ENCODE measurements at regions not wholly inside any gene's neighbourhood (a gene's known extent, or its start where the extent isn't known, plus 50 kb on each side); places are given as distances from the start of the nearest gene placed in this dataset.

DNA sequence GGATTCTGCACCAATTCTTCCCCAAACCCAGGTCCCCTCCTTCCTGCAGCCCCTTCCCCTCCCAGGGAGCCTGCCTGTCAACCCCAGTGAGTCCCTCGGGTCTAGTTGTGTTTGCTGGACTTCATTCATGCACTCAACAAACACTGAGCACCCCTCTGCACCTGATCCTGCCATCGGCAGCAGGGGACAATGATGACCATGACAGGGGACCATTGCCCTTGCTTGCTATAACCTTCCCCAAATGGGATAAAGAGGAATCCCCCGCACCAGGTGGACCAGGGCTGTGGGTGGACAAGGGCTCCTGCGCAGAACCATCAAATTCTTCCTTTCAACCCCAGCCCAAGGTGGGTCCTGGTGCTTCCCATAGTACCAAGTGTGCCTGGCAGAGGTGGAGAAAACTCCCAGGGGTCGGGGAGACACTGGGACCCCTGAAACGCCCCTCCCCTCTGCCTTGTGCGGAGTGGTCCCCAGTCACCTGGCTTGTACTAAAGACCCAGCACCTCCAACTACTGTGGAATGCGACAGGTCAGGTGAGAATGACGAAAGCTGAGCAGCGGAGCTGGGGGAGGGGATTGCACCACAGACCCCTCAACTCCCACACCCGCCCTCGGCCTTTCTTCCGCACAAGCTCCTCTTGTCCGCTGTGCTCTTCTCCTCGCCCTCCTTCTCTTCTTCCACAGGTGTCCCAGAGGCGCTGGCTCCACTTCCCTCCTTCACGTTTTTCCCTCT is 119.9 kb upstream of the ZNF217 start:
- no peak for DNase-seq

DNA sequence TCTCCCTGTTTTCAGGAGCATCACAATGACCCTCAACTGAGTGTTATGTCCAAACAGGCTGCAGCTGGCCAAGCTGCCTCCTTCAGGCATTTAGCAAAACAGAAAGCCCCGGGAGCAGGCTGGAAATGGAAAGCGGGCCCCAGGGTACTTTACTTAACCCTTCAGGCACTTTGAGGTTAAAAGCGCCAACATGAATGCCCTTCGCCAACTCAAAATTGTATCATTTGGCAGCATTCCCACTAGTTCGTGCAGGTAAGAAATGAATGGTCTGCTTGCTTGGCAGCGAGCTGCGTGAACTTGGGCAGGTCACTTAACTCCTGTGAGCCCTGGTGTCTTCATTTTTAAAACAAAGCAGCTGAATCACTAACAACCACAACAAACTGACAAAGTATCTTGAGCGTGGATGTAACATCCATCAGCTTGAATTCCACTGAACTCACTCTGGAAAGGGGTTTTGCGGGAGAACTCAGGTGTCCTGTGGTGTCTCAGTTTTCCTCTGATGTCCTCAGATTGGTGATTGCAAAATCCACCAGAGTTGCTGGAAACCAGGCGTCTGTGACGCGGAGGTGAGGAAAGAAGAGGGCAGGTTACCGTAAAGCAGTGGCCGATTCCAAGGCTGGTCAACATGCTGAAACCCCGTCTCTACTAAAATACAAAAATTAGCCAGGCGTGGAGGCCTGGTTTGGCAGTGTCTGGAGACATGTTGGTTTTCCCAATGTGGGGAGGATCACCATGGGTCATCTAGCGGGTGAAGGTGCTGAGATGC is 118.8 kb upstream of the ZNF217 start:
- DNase-seq: no peak

DNA sequence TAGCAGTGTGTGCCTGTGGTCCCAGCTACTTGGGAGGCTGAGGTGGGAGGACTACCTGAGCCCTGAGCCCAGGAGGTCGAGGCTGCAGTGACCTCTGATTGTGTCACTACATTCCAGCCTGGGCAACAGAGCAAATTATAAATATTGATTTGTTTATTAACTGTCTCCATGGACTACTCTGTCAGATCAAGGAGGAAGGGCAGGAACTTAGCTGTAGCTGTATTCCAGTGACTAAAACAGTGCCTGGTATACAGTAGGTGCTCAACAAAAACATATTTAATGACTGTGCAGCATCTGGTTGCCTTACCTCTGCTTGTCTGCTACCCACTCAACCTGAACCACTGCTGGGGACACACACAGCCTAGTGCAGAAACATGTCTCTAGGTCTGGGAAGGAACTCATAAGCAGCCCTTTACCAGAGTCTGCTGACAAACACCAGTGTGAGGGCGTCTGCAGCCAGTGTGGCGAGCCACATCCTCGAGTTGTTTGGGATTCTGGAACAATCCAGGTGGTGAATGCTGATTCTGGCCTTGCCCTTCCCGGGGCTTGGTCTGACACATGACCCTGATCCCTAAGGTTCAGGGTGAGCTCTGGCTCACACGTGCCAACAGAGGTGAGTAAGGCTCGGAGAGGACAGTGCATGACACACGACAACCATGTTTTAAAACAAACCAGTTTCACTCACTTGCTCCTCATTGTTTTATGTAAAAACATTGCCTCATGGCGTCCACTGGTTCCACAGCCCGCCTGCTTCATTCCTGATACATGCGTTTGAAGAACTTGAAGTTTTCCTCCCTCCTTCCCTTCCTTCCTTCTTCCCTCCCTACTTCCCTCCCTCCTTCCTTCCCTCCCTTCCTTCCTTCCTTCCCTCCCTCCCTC is 117.9 kb upstream of the ZNF217 start:
- no peak for DNase-seq

DNA sequence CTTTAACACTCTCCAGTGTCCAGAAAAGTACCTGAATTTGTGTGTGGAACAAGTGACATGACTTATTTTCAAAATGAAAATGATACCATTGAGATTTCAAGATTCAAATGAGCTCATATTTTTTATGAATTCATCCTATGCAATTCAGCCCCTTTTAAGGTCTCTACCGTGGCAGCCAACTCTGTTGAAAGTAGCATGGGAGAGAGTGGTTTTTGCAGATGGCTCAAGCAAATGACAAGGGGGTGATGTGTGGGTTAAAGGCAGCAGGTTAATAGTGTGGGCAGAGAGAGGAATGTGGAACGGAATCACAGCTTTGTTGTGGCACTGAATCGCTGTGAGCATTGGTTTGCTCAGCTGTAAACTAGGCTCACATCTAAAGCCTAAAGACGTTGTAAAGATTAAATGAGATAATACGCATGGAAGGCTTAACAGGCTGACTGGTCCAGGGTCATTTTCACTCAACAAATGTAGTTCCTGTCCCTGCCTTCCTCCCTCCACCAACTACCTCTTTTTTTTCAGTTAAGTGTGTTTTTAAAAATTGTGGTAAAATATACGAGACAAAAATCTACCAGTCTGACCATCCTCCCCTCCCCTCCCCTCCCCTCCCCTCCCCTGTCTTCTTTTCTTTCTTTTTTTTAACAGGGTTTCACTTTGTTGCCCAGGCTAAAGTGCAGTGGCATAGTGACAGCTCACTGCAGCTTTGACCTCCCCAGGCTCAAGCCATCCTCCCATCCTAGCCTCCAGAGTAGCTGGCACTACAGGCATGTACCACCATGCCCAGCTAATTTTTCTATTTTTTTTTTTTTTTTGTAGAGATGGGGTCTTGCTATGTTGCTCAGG is 114.7 kb upstream of the ZNF217 start:
- no peak for DNase-seq

DNA sequence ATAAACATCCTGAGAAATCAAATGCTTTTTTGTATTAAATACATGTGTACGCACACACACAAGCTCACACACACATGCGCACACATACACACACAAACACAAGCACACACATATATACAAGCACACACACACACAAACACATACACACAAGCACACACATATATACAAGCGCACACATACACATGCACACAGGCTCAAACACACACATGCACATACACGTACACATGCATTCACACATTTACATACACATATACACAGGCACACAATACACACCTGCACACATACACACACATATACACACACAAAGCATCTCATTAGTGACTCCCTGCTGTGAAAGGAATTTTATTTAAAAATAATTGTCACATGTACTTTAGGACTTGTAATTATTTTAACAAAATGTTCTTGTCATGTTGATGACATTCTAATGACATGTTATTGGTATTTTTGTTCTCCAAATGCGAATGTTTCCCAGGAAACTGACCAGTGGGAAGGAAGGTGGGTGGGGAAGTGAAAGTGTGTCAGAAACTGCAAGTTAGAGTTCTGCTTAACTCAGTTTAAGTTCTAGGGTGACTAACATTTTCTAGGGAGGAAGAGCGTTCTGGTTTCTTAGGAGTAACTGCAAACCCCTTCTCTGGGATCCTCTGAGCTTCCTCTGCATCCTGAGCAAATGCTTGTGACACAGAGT is 113.9 kb upstream of the ZNF217 start:
- DNase-seq: no peak

DNA sequence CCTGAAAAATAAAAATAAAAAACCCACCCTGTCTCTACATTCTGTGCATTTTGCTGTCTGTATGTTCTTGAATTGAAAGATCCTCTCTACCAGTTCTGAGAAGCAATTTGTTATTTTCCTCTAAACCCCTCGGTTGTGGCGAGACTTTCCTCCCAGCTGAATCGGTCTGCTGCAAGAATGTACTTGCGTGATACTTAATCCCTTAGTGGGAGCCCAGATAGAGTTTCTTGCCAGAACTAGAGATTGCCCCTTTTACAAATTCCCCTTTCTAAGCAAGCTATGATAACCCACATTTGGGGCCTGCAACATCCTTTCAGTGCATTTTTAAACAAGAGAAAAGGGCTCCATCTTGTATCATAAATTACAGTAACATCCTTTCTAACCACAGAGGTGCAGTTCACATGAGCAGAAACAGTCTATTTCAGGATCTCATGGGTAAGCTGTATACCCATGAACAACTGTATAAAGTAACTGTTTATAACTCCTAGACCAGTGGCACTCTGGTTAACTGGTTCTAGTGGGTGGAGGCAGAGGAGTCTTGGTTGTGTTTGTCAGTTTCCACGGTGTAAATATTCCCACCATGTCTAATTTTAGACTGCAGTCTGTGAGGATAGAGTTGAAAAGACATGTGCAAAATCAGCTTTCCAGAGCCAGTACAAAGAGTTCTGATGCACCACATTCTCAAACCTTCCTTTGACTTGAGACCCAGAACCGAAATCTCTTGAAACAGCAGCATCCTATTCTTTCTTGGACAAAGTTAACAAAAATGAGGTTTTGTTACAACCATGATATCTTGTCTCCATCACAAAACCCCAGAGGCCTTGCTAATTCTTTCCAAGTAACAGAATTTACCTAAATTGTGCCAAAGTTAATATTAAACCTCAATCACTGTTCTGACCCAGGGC is 113.1 kb upstream of the ZNF217 start:
- DNase-seq: no peak

DNA sequence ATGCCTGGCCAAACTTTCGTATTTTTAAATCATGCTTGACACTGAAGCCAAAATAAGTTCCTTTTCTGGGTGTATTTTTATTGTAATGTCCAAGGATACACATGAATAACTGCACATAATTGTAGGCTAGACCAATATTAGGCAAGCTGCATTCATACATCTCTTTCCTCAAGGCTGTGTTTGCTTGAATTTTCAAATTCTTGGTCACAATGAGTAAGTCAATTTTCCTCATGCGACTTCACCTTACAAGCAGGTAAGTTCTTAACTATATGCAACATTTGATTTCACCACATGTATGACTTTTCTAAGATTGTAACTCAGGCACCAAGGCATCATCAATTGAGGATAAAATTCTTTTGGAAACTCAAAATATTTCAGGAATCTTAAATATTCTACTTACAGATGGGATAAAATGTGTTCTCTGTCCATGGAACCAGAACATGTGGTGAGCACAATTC is 112.4 kb upstream of the ZNF217 start:
- no peak for DNase-seq

DNA sequence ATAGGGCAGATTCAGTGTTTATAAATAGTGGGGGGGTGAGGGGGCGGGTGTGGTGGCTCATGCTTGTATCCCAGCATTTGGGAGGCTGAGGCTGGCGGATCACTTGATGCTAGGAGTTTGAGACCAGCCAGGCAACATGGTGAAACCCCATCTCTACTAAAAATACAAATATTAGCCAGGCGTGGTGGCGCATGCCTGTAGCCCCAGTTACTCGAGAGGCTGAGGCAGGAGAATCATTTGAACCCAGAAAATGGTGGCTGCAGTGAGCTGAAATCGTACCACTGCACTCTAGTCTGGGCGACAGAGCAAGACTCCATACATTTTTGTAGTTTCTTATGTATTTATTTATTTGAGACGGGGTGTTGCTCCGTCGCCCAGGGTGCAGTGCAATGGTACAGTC is 109.0 kb upstream of the ZNF217 start:
- DNase-seq: no peak

DNA sequence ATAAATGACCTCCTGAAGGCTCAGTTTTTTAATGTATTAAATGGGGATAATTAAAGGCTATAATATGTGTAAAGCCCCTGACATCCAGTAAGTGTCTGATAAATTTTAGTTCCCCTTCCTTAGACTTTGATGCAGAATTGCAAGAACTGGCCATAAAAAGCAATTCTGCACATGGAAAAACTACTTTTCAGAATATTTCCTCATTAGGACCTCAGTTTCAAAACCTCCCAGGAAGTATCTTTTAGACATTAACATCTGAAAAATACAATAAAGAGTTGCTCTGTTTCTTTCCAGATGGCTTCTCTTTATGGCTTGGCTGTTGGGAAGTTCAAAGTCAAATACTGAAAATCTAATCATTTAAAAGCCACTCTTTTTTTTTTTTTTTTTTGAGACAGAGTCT is 106.3 kb upstream of the ZNF217 start:
- no peak for DNase-seq

DNA sequence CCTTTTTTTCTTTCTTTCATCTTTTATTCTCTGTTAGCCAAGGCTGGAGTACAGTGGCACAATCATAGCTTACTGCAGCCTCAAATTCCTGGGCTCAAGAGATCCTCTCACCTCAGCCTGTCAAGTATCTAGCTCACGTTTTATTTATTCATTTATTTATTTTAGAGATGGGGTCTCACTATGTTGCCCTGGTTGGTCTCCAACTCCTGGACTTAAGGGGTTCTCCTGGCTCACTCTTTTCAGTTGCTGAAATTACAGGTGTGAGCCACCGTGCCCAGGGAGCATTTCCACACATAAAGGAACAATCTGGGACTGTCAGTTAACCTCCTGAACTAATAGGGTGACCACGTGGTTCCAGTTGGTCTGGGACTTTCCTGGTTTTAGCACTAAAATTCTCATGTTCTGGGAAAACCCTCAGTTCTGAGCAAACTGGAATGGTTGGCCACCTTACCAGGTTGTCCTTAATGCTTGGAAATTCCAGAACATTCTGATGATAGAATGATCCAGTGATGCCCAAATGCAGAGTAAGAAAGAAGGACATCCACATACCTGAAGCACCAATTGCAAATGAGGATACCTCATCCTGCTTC is 105.5 kb upstream of the ZNF217 start:
- no peak for DNase-seq

DNA sequence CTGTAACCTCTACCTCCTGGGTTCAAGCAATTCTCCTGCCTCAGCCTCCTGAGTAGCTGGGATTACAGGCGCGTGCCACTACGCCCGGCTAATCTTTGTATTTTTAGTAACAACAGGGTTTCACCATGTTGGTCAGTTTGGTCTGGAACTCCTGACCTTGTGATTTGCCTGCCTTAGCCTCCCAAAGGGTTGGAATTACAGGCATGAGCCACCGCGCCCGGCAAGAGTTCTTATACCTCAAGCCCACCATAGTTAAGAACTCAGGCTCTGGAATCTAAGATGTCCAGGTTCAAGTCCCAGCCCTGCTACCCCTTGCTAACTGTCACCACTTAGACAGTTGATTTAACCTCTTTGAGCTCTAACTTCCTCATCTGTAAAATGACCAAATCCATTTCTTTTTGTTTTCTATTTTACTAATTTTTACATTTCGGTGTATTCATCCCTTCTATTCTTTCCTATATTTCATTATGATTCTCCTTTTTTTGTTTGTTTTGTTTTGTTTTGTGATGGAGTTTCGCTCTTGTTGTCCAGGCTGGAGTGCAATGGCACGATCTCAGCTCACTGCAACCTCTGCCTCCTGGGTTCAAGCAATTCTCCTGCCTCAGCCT is 104.8 kb upstream of the ZNF217 start:
- no peak for DNase-seq

DNA sequence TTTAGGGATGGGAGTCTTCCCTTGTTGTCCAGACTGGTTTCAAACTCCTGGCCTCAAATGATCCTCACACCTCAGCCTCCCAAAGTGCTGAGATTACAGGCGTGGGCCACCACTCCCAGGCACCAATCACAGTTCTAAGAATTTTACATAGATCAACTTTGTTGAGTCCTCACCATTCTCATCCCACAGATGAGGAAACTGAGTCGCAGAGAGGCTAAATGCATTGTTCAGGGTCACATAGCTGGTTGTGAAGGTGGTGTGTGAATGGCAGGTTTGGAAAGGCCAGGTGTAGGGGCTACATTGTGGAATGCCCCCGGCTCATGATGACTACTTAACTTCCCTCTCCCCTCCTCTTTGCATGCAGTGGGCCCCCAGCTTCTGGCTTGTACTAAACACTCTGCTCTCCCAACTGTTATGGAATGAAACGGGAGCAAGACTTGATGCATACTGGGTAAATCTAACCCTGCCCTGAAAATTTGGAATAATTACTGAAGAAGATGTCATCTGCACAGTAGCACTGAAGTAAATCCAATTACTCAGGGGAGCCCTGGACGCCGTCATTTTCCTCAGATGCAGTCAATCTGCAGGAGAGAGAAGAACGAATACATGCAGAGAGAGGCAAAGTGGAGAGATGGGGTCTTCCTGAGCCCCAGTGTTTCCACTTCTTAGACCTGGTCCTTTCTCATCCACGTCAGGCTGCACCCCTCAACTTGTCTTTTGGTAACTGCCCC is 102.3 kb upstream of the ZNF217 start:
- no peak for DNase-seq

DNA sequence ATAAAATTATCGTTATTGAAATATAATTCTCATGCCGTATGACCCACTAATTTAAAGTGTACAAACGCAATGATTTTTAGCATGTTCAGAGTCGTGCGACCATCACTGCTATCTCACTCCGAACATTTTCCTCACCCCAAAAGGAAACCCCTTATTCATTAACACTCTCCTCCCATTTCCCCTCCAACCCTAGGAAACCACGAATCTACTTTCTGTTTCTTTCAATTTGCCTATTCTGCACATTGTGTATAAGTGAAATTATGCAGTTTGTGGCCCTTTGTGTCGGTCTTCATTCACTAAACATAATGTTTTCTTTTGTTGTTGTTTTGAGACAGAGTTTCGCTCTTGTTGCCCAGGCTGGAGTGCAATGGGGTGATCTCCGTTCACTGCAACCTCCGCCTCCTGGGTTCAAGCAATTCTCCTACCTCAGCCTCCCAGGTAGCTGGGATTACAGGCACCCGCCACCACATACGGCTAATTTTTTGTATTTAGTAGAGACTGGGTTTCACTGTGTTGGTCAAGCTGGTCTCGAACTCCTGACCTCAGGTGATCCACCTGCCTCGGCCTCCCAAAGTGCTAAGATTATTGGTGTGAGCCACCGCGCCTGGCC is 99.7 kb upstream of the ZNF217 start:
- DNase-seq: no peak

DNA sequence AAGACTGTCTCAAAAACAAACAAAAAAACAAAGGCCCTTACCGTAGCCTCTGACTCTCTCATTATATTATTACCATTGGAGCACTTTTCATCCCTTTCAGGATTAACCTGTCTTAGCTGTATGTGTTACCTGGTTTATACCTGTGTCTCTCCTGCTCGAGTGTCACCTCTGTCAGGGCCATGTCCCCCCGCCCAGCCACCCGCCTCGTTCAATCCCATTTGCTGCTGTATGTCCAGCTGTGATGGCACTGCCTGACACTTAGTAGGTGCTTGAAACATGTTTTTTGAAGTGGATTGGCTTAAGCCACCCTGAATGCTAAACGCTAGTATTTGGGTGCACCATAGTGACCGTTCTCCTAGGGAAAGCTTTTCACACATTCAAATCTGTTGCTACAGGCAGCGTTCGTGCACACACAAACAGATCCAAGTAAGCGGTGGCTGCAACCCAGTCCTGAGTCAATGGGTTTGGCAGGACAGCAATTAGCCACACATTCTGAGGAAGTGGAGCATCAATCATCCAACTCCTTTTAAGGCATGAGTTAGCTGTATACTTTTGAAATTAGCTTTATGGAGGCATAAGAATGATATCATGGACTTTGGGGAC is 98.9 kb upstream of the ZNF217 start:
- DNase-seq: no peak

DNA sequence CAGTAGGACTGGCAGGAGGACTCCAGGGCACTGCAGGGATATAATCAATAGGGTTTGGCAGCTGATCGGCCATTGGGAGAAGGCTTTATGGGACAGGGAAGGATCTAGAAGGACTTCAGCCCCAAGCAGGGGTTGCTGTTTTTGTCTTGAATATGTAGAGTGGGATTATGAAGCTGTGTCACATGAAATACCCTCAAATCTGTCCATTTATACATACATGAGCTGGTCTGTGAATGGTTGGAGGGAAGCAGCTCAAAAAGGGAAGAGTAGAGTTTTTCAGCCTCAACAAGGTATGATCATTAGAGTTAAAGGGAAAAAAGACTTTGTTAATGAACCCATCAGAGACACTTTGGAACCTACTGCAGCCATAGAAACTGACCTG is 98.2 kb upstream of the ZNF217 start:
- no peak for DNase-seq

DNA sequence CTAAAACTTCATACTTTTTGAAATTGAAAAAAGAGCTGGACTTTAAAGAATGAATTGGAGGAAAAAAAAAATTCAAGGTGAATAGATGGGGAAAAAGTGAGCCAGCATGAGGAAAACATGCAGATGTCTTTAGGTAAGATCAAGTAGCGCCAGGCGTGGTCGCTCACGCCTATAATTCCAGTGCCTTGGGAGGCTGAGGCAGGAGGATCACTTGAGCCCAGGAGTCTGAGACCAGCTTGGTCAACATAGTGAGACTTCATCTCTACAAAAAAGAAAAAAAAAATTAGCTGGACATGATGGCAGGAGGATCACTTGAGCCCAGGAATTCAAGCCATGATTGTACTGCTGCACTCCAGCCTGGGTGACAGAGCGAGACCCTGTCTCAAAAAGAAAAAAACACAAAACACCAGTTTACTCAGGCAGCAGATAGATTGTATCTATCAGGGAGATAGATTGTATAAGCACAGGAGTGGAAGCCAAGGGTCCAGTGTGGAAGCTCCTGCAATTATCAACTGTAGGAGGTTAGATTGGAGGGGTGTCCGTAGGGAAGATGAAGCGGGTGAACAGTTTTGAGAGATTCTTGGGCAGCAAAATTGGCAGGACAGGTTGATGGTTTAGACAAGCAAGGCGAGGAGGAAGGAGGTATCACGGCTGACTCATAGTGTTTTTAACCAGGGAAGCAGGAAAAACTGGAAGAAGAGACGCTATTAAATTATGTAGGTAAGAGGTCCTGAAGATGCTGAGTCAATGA is 97.6 kb upstream of the ZNF217 start:
- no peak for DNase-seq

DNA sequence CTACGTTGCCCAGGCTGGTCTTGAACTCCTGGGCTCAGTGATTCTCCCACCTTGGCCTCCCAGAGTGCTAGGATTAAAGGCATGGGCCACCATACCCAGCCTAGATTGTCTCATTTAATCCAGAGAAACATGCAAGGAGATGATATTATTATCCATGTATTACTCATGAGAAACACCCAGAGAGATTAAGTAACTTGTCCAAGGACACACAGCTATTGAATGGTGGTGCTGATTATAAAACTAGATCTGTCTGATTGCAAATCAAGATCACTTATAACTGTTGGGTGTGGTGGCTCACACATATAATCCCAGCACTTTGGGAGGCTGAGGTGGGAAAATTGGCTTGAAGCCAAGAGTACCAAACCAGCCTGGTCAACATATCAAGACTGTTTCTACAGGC is 94.4 kb upstream of the ZNF217 start:
- DNase-seq: no peak
